ENCODE measurements at regions not wholly inside any gene's neighbourhood (a gene's known extent, or its start where the extent isn't known, plus 50 kb on each side); places are given as distances from the start of the nearest gene placed in this dataset.

GRCh38 chr22:48372390-48372789 lies 1455.3 kb downstream of the BRD1 start:
- in situ Hi-C loops (cut with MboI), result no loop called here
- DNase-seq, result no peak
- no peak overlapping the region for H3K9ac ChIP-seq
- no peaks in the 10 kb centered on the region for H3K79me2 ChIP-seq (ENCODE audit: insufficient read depth)
- H3K9me3 ChIP-seq (ENCODE audit: low read depth), result no peaks in the 10 kb centered on the region
- no peak overlapping the region for H3K4me3 ChIP-seq
- WGBS, 2 experiments (ENCODE audit: low coverage in 1 of 2, low lambda C conversion rate in 2 of 2, missing lambda C conversion rate in 2 of 2), result 56 to 61% methylated on average over 7 of the region's 7 CpGs
- no peak overlapping the region for H2AFZ ChIP-seq
- H3K9me2 ChIP-seq (ENCODE audit: insufficient read depth), result no peaks in the 10 kb centered on the region
- H3K4me2 ChIP-seq (ENCODE audit: unreplicated experiment), result no peak overlapping the region
- TF ChIP-seq EZH2 (IDR thresholded peaks at IDR 0.05; ENCODE audit: insufficient read depth, poor library complexity, severe bottlenecking) (no peak), EZH2phosphoT487 (IDR thresholded peaks at IDR 0.05; ENCODE audit: insufficient read depth, low read depth) (no peak)
- no peak overlapping the region for H3K27ac ChIP-seq
- no peaks in the 10 kb centered on the region for H3K4me1 ChIP-seq (ENCODE audit: insufficient read depth)
- H3K36me3 ChIP-seq (ENCODE audit: low read depth), result no peaks in the 10 kb centered on the region
- no peaks in the 10 kb centered on the region for H3F3A ChIP-seq (ENCODE audit: insufficient read depth)
- H3K27me3 ChIP-seq (replicated peaks; ENCODE audit: insufficient read depth), result 0 out of 2 replicates have a peak, but pooled peaks cover 3% of the 10 kb centered on the region
- no peaks in the 10 kb centered on the region for H4K20me1 ChIP-seq (ENCODE audit: insufficient read depth)

DNA sequence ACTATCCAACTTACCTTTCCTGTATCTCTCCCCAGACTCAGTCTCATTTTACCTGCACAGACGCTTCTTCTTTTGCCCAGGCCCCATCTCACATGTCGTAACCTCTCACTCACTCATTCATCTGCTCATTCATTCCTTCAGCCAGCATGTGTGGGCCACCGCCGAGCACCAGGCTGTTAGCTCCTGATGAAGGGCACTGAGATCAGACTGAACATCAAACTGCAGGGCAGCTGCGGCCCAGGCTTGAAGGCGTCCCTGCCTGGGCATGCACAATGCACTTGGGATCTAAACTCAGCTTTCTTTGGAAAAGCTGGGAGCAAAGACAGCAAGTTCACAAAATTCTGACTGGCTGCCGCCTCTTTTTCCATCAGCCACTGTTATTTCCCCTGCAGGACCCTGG lies 1456.3 kb downstream of the BRD1 start:
- 39 to 47% methylated on average over 7 of the region's 7 CpGs for WGBS, 2 experiments (ENCODE audit: low coverage in 1 of 2, low lambda C conversion rate in 2 of 2, missing lambda C conversion rate in 2 of 2)
- in situ Hi-C loops (cut with MboI), result no loop called here
- Histone ChIP-seq H3K4me1 (ENCODE audit: insufficient read depth) (no peaks in the 10 kb centered on the region), H3K27ac (no peak overlapping the region), H3K9me3 (ENCODE audit: low read depth) (no peaks in the 10 kb centered on the region), H3K4me3 (no peak overlapping the region), H3K79me2 (ENCODE audit: insufficient read depth) (no peaks in the 10 kb centered on the region), H3K9me2 (ENCODE audit: insufficient read depth) (no peaks in the 10 kb centered on the region), H3K27me3 (replicated peaks; ENCODE audit: insufficient read depth) (0 out of 2 replicates have a peak, but pooled peaks cover 3% of the 10 kb centered on the region), H3K9ac (no peak overlapping the region), H2AFZ (no peak overlapping the region), H3F3A (ENCODE audit: insufficient read depth) (no peaks in the 10 kb centered on the region), H3K36me3 (ENCODE audit: low read depth) (no peaks in the 10 kb centered on the region), H4K20me1 (ENCODE audit: insufficient read depth) (no peaks in the 10 kb centered on the region), H3K4me2 (ENCODE audit: unreplicated experiment) (no peak overlapping the region)
- TF ChIP-seq EZH2 (IDR thresholded peaks at IDR 0.05; ENCODE audit: insufficient read depth, poor library complexity, severe bottlenecking) (no peak), EZH2phosphoT487 (IDR thresholded peaks at IDR 0.05; ENCODE audit: insufficient read depth, low read depth) (no peak)
- DNase-seq, result no peak

- H3K4me2 ChIP-seq (ENCODE audit: unreplicated experiment), result no peak overlapping the region
- no peak overlapping the region for H3K4me3 ChIP-seq
- no peaks in the 10 kb centered on the region for H3K9me2 ChIP-seq (ENCODE audit: insufficient read depth)
- no peak overlapping the region for H2AFZ ChIP-seq
- H3K9me3 ChIP-seq (ENCODE audit: low read depth), result no peaks in the 10 kb centered on the region
- in situ Hi-C loops (cut with MboI), result no loop called here
- no peak for DNase-seq
- H3F3A ChIP-seq (ENCODE audit: insufficient read depth), result no peaks in the 10 kb centered on the region
- H3K9ac ChIP-seq, result no peak overlapping the region
- H4K20me1 ChIP-seq (ENCODE audit: insufficient read depth), result no peaks in the 10 kb centered on the region
- TF ChIP-seq EZH2phosphoT487 (IDR thresholded peaks at IDR 0.05; ENCODE audit: insufficient read depth, low read depth) (no peak), EZH2 (IDR thresholded peaks at IDR 0.05; ENCODE audit: insufficient read depth, poor library complexity, severe bottlenecking) (no peak)
- H3K27ac ChIP-seq, result no peak overlapping the region
- H3K4me1 ChIP-seq (ENCODE audit: insufficient read depth), result no peaks in the 10 kb centered on the region
- H3K79me2 ChIP-seq (ENCODE audit: insufficient read depth), result no peaks in the 10 kb centered on the region
- no peaks in the 10 kb centered on the region for H3K36me3 ChIP-seq (ENCODE audit: low read depth)
- 28 to 29% methylated on average over 13 of the region's 13 CpGs for WGBS, 2 experiments (ENCODE audit: low coverage in 1 of 2, low lambda C conversion rate in 2 of 2, missing lambda C conversion rate in 2 of 2)
- 0 out of 2 replicates have a peak, but pooled peaks cover 3% of the 10 kb centered on the region for H3K27me3 ChIP-seq (replicated peaks; ENCODE audit: insufficient read depth)
These were observed 1457.0 kb downstream of the BRD1 start for GRCh38 chr22:48370508-48371325.

DNA sequence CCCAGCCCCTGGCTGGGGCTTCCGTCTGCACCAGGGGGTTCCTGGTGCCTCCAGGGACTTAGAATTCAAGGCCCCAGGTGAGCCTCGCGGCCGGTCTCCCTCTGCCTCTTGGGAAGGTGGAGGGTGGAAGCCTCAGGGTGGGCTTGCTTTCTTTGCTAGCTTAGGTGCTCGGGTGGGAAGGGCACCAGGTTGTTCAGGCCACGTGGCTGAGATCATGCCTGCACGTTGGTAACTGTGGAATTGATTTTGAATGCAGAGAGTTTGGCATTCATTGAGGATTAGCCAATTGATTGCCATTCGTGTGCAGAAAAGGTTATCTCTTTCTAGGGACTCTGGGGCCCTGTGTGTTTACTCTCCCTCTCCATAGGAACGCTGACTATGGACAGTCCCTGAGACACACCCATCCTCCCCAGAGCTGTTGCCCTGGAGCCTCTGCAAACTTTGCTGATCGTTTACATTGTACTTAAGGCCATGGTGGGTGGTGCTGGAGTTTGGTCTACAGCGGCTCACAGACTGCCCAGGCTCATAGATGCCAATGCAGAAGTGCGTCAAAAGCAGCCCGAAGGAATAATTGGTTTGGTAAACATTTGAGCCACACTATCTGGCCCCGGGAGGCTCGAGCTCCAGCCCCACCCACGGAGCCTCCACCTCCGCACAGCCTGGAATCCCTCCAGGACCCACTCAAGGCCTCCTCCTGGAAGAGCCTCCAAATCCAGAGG lies 1457.7 kb downstream of the BRD1 start:
- peak; percentile 2 for DNase-seq
- Histone ChIP-seq H3K9ac (no peak overlapping the region), H2AFZ (no peak overlapping the region), H3F3A (ENCODE audit: insufficient read depth) (no peaks in the 10 kb centered on the region), H3K27ac (no peak overlapping the region), H3K79me2 (ENCODE audit: insufficient read depth) (no peaks in the 10 kb centered on the region), H3K9me2 (ENCODE audit: insufficient read depth) (no peaks in the 10 kb centered on the region), H3K27me3 (replicated peaks; ENCODE audit: insufficient read depth) (no peaks in the 10 kb centered on the region), H3K4me2 (ENCODE audit: unreplicated experiment) (no peak overlapping the region), H3K4me3 (no peak overlapping the region), H4K20me1 (ENCODE audit: insufficient read depth) (no peaks in the 10 kb centered on the region), H3K9me3 (ENCODE audit: low read depth) (no peaks in the 10 kb centered on the region), H3K4me1 (ENCODE audit: insufficient read depth) (no peaks in the 10 kb centered on the region), H3K36me3 (ENCODE audit: low read depth) (no peaks in the 10 kb centered on the region)
- in situ Hi-C loops (cut with MboI), result no loop called here
- 23 to 29% methylated on average over 17 of the region's 17 CpGs for WGBS, 2 experiments (ENCODE audit: low coverage in 1 of 2, low lambda C conversion rate in 2 of 2, missing lambda C conversion rate in 2 of 2)
- TF ChIP-seq EZH2 (IDR thresholded peaks at IDR 0.05; ENCODE audit: insufficient read depth, poor library complexity, severe bottlenecking) (no peak), EZH2phosphoT487 (IDR thresholded peaks at IDR 0.05; ENCODE audit: insufficient read depth, low read depth) (no peak)
